IPS-NIHi7 (cell line): ENCODE measurements at regions not wholly inside any gene's neighbourhood (a gene's known extent, or its start where the extent isn't known, plus 50 kb on each side); places are given as distances from the start of the nearest gene placed in this dataset.

Source experiments
- DNase-seq: peaks from one replicate; pipeline ENCODE4 v3.0.0; 2012; ENCODE audit warnings: mixed read lengths; ENCODE audit errors: extremely low spot score

DNA sequence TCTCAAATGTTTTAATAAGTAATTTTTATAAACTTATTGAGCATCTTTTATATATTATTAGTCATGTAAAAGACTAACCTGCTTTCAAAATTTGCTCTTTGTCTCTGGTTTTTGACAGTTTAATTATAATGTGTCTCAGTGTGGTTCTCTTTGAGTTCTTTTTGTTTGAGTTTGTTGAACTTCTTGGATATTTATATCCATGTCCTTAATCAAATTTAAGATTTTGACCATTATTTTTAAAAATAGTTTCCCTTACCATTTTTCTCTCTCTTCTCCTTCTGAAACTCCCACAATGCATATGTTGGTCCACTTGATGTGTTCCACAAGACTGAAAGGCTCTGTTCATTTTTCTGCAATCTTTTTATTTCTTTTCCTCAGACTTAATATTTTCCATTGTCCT, 366.1 kb upstream of the GOLIM4 start:
- DNase-seq, result no peak

DNA sequence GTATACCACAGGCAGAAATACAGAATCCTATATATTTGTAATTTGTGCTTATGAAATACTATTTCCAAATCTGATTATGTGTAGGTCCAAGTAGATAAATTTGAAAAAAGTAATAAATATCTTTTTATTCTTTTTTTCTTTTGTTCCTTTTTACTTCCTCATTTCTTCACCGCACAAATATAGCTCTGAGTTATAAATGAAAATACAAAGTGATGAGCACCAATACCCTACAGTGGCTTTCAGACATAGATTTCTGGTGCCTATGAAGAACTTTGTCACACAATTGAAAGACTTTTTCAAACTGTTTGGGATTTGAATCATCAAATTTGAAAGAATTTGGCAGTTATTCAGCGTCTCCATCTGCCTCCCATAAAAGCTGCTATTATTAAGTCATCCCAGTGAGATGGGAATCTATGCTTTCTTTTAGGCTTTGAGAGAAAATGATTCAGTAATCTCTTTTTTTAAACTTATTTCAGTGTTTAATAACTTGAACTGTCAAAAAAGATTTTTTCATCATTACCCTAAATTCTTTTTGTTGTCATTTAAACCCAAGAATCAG, 363.6 kb upstream of the GOLIM4 start:
- DNase-seq, result no peak

DNA sequence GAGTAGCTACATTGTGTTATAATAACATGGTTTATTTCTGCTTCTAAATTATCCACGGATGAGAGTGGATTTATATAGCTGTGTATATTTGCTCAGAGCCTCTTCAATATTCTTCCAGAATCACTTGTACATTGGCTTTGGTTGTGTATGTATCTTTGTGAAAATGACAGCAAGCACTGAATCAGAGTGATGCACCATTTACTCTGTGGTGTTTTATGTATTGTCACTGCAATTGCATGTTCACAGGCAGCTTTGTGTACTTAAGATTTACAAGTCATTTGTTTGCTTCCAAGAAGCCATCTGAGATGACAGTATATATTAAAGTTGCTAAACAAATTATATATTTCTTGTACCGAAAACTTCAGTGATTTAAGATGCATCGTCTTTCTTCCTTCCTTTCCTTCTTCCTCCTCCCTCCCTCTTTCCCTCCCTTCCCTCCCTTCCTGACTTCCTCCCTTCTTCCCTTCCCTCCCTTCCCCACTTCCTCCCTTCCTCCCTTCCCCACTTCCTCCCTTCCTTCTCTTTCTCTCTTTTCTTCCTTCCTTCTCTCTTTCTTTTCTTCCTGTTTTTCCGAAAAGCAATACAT, 362.3 kb upstream of the GOLIM4 start:
- no peak for DNase-seq

DNA sequence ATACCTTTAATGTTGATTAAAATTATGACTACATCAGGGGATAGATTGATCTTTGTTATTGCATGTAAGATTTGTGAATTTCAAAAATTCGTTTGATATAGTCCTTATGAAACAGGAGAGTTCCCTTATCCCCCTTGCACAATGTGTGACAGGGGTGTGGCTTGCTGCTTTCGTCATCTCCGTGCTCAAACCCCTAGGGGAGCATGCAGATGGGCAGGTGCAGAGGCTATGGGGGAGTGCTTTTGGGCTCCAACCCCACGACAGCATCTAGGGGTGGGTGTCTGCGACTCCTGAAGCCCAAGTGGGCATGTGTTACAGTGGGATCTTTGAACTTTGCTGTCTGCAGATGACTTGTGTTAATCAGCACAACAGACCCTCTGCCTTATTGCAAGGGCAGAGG, 360.1 kb upstream of the GOLIM4 start:
- DNase-seq, result no peak

DNA sequence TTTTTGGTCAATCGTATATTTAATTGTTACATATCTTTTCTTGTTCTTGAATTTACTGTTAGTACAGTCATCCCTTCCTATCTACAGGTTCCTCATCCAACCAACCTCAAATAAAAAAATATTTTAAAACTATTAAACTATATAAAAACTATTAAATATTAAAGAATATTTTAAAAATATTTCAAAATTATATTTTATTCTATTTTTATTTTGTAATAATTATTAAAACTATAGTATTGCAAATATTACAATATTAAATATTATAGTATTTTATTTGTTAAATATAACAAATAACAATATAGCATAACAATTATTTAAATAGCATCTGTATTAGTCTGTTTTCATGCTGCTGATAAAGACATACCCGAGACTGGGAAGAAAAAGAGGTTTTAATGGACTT, 357.9 kb upstream of the GOLIM4 start:
- no peak for DNase-seq

DNA sequence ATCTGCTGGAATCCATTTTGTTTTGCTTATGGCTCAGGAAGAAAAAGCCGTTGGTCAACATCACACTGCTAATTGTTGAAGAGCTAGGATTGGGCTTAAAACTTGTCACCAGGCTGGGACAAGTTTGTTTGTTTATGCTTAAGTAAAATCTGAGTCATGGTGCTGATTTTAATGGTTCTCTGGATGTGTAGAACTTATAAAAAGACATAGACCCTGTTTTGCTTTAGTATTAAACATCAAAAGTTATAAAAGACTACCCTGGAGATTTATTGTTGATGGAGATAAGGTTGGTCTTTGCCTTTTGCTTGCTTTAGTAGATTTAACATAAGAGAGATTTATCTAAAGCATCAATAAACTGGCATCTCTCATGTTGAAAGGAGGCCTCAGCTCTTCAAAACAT, 348.2 kb upstream of the GOLIM4 start:
- no peak for DNase-seq

DNA sequence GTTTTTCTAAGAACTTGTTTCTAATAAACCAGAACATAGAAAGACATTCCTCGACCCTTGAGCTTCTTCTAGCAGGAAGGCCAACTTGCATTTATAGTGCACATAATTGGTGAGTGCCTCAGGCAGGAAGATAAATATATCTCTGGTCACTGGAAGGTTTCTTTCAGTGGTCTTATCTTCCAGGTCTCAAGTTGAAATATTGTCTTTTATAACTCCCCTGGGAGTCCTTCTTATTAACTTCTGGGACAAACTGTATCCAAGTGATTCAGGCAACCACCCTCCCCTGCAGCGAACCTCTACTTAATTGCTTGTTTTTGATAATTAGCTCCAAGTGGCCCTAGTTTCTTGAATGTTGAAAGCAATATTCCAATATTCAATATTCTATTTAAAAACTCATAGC, 346.8 kb upstream of the GOLIM4 start:
- DNase-seq, result no peak

DNA sequence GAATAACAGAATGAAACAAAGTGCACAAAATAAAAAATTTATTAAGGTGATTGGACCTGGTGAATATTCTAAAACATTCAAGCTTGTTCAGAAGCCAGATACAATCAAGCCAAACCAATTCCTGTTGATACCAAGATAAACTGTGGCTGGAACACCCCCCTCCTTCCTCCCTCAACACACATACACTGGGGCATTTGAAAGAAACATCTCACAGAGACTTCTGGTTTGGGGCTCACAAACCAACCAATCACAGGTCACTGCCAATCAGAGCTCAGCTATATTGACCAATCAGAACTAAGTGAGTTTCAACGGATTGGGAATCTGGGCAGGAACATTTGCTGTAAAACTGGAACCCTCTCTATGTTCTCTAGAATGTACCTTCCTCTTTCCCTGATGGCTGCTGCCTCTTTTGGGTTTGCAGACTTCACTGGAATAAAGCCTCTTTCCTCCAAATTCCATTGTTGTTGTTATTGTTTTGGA, 340.6 kb upstream of the GOLIM4 start:
- DNase-seq, result no peak

DNA sequence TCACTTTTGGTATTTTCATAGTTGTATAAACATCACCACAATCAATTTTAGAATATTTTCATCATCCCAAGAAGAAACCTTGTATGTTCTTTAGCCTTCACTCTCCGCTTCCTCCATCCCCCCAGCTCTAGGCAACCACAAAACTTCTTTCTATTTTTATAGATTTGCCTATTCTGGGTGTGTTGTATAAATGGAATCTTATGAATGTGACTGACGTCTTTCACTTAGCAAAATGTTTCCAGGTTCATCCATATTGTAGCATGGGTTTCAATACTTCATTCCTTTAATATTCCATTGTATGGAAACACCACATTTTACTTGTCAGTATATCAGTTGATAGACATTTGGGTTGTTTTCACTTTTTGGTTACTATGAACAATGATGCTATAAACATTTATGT, 335.8 kb upstream of the GOLIM4 start:
- no peak for DNase-seq

DNA sequence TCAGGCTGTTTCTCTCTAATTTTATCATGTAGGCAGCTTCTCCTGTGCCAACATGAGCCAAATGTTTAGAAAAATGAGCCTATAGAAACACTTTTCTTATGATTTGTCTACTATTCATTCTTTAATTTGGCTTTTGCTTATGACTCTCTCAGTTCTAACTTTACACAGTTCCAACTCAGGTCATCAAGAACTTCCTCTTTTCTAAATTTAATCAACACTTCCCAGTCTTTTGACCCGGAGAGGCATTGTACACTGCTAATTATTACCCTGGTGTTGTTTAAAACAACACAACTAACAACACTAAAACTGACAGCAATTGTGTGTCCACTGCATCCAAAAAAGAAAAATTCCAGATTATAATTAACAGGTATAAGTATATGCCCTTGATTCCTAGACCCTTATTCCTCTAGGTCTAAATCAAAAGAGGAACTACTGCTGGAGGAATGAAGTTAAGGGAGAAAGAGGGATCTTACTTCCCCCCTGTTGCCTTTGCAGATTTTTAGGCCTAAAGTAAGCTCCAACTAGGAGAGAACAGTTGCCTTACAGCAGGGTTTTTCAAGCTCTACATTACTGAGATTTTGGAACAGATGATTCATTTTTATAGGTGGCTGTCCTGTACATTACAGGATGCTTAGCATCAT, 332.2 kb upstream of the GOLIM4 start:
- no peak for DNase-seq

DNA sequence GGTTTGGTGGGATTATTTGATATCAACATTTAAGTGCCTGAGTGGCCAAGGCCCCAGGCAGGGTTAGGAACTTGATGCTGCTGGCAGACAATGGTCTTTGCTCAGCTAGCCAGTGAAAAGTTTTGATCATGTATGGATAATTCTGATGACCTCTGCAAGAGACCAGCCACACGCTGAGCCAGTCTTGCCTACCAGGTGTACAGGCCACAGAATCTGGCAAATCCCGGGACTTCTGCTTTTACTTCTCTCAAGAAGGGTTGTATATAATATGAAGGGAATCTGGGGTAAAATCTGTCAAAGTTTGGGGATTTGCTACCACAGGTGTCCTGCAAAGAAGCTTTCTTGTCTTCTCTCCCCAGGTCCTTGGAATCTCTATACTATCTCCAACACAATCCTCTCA, 331.4 kb upstream of the GOLIM4 start:
- no peak for DNase-seq

DNA sequence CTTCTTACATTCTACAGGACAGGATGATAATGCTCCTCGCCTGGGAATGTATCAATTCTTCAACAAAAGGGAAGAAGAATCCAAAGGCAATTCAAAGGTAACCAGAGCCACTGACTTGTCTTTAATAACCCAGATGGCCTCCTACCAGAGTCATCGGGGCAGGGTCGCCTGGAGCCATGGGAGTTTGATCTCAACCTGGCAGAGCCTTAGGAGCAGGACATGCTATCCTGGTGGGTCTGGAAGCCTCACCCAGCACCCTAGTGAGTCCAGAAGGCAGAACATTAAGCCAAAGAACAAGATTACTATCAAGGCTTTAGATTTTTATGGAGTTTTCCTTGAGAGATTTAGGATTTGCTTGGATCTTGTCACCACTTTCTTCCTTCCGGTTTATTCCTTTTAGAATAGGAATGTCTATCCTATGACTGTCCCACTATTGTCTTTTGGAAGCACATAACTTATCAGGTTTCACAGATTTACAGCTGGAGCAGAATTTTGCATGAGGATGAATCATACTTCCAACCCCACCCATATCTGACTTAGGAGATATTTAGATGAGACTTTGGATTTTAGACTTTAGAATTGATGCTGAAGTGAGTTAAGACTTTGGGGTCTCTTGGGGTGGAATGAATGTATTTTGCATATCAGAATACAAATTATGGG, 330.3 kb upstream of the GOLIM4 start:
- DNase-seq, result no peak

DNA sequence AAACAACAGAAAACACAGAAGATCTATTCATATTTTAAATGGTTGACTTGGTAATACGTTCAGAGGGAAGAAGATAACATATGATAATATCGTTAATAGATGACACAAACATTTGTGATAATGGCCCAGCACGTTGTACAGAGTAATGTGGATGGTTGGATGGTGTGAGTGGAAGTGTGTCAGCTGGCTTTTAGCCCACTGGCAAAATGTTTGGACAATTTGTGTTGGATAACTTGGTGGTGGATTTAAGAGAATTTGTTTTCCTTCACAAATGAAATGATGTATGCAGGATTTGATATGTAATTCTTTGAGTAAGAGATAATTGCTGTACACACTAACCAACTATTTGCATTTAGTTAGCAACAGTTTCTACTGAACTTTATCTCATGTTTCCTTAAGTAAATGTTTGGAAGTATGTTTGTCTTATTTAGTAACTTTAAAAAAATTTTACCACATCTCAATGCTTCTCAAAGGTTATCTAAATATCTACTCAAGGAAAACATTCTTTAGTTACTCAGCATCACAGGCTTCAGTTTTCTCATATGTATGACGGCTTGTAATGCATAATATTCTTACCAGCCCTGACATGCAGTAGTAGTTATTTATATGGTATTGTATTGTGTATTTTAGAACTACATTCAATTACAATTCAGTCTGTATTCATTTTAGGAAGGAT, 328.5 kb upstream of the GOLIM4 start:
- DNase-seq, result no peak

DNA sequence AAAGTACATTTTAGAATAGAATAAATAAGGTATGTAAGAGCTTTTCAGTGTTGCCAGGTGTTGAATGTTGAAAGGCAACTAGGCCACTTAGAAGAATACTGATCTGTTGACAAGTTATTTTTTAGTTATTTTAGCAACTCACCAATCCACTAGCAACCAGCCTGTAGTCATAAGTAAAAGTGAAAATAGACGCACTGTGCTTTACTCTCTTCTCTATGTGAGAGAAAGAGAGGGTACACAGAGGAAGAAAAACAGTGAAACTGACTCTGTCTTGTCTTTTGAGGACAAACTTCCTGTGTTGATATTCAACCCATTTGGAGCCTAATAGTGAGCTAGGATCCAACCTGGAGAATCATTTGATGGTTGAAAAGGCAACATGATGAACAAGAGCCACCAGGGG, 327.1 kb upstream of the GOLIM4 start:
- no peak for DNase-seq

DNA sequence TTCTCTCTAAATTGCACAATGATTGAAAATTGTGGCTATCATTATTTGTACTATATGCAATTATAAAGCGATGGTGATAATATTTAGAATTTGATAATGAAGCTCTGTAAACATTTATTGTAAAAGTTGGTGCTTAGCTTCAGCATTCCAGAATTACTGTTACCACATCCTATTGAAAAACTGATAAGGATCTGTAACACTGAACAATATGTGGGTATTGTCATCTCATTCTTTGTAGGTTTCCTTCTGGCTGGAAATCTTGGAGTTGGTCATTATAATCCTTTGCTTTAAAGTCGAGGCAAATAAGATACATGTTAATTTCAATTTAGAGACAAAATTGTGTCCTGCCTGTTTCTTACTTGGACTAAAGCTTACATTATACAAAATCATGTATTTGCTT, 323.4 kb upstream of the GOLIM4 start:
- DNase-seq, result no peak

DNA sequence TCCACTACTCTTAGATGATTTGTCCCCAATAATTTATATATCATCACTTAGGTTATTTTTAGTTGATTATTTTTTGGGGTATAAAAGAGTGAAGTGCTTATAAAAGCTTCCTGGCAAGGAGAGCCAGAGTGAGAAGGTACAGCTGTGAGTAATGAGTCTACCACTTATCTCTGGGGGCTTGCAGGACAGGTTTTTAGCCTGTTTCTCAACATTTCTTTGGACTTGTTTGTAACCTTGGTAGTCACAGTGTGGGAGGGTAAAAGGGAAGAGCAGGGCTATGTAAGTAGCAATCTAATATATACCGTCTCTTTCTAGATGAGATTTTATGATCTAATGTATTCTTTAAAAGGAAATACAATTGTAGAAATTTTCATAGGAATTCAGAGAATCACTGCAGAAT, 321.3 kb upstream of the GOLIM4 start:
- peak; percentile 17 for DNase-seq

DNA sequence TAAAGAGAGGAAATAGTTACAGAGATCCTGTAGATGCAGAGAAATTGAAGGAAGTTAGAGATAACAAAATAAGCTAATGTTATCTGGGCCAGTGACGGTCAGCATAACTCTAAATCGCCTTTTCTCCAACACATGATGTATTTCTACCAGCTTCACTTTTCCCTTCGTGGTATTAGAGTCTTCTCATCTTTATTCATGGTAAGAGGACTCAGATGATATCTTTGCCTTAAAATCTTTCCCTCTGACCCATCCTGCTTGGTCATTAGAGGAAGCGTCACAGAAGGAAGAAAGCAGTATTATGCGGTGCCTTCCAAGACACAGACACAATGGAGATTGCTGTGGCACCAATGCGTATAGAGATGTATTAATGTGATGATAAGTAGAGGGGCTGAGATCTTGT, 320.7 kb upstream of the GOLIM4 start:
- DNase-seq, result no peak

DNA sequence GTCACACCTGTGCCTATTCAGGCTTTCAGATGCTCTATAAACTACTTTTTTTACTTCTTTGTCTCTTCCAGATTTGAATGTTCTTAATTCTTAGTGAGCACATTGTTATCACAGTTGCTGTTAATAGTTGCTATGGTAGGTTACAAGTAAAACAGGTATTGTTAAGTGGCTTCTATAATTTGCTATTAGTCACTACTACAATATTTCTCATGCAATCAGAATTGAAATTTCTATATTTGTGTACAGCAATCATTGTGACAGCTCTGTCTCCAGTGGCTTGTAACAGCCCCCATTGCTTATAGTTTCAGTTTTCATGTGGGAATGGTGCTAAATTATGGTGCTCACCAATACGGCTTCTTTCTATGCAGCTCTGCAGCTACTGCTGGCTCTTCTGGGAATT, 318.4 kb upstream of the GOLIM4 start:
- DNase-seq, result no peak

DNA sequence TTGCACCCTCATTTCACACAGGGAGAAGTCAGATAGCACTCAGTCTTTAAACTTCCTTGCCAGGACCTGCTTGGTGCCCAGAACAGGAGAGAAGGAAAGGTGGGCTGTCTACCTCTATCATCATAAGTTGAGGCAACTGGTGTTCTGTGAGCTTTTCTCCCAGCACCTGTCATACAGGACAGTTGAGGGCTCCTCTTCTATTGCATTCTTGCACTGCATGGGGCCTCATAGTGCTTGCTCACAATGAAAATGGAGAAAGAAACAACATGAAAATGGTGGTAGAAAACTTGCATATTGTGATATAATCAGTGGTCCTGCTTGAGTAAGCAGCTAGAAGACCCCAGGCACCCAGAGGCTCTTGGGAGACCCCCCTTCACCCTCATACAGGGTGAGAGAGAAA, 311.7 kb upstream of the GOLIM4 start:
- no peak for DNase-seq

DNA sequence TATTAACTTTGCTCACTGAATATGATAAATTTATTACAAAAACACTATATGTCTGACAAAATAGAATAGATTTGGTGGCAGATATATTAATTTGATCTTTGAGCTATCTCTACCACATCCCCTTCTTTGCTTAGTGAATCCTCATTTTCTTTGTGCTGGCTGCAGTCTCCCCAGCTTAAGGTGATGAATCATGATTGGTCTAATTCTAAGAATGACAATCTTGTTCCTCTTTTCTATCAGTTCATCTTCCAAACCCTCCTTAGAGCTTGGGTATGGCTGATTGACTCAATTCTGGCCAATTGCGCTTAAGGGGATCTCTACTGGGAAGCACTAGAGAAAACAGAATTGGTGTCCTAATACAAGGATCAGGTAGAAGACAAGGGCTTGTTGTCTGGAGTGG, 309.6 kb upstream of the GOLIM4 start:
- DNase-seq, result no peak

DNA sequence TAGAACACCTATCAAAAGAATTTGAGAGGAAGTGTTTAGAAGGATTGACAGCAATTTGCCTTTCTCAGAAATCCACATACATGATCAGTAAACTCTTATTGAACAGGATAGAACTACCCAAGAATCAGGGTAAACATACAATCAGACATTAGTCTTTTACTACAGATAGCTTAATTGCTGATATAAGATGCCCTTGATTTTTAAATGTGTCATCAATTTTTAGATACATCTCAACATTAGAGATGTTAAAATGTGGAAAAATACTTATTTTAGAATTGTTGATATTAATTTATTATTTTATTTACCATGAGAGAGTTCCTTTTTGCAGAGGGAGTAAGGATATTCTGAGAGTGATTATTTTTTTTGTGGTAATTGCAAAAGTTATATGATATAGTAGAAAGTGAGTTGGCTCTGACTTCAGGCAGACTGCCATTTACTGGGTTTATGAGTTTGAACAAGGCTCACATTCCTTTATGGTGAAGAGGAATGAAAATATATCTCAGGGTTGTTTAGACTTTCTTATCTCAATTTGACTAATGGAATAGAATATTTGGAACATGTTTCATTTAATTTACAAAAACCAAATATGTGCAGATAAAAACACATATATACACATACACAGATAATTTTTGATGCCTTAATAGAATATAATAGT, 302.8 kb upstream of the GOLIM4 start:
- DNase-seq, result no peak

DNA sequence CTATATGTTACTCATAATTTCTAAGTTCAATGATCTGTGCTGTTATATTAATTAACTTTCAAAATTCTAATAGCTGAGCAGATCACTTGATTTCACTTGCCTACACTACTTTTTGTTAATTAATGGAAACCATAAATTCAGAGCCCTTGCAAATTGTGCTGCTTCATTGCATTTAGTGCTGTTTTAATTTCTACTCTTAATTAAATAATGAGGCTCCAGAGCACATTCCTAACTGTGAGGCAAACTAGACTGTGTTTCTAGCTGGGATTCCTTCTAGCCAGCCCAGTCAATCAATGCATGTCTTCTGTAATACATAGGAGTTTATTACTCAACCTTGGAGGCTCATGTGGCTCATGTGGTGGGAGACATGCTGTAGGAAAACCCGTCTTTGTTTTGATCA, 301.1 kb upstream of the GOLIM4 start:
- no peak for DNase-seq
